HG03097 (cell line): ENCODE measurements at regions not wholly inside any gene's neighbourhood (a gene's known extent, or its start where the extent isn't known, plus 50 kb on each side); places are given as distances from the start of the nearest gene placed in this dataset.
"Not testable (repeated sequence)": the region's sequence is repeated elsewhere in the genome, so short reads cannot be mapped to it uniquely, and the experiment has no call there.

Source experiments
- ATAC-seq: cut with Tn5 transposase; IDR thresholded peaks from one replicate; pipeline ENCODE4 v1.9.1; 2021; ENCODE audit not compliant: unreplicated experiment, low FRiP score

DNA sequence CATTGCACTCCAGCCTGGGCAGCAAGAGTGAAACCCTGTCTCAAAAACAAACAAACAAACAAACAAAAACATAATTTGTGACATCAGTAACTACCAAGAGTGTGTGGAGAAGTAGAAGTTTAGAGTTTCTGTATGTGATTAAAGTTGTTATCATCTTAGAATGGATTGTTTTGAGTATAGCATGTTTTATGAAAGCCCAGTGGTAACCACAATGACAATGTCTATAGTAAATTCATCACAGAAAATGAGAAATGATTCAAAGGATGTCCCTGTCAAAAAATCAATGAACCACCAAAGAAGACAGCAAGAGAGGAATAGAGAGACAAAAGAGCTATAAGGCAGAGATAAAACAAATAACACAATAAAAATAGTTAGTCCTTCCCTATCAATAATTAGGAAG, 1299.2 kb downstream of the CNTNAP5 start:
- no peak for ATAC-seq

GRCh38 chr2:125330133-125330532, 1305.0 kb downstream of the CNTNAP5 start:
- no peak for ATAC-seq

DNA sequence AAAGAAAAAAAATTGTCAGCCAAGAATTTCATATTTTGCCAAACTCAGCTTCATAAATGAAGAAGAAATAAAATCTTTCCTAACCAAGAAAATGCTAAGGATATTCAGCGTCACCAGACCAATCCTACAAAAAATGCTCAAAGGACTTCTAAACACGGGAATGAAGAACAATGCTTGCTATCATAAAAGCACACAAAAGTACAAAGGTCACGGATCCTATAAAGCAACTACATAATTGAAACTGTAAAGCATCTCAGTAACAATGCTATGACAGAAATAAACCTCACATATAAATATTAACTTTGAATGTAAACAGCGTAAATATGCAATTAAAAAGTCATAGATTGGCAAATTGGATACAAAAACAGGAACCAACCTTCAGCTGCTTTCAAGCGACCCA, 1314.6 kb upstream of the GYPC start:
- no peak for ATAC-seq

GRCh38 chr2:125353542-125353941, 1302.4 kb upstream of the GYPC start:
- not testable (repeated sequence) for ATAC-seq

DNA sequence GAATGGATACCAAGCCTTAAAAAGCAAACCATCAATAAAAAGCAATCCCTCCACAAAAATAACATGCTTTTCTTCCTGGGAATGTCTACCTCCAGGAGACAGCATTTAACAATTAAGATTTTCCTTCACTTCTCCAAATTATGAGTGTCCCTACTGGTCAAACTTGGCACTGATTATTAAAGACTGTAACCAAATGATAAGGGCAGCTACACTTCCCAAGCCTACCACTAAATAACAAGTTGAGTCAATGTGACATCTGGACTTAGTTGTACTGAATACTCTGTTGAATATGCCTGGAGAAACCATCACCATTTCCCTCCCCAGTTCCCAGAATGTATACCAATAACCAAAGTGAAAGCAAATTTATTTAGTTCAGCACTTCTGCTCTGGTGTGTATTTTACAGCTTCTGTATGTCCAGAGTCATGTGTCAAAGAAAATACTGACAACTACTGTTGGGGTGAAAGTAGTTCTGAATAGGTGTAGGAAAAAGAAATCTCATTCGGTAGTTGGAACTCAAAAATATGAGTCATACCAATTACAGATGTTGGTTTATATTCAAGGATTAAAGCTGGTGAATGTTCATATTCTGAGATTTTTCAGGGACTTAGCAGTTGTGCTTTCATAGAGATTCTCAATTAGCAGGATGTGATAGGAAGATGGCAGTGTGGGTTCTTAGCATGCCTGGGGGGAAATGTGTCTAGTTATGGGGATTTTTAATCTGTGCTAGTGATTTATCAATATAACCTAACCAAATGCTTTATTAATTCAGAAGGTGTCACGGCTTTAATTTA, 1291.6 kb upstream of the GYPC start:
- no peak for ATAC-seq

DNA sequence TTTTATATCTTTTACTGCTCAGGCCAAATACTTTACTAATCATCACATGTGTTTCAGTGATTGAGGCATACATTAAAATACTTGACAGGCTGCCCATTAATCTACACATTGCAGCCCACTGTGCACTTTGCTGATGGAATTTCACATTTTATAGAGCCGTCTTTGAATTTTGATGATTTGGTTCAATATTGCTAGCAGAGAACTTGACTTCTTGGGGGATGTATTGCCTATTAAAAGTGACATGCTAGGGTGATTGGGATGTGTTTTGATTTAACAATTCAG, 1291.0 kb upstream of the GYPC start:
- ATAC-seq: no peak

- no peak for ATAC-seq
These were observed 1284.1 kb upstream of the GYPC start for GRCh38 chr2:125371867-125372266.

DNA sequence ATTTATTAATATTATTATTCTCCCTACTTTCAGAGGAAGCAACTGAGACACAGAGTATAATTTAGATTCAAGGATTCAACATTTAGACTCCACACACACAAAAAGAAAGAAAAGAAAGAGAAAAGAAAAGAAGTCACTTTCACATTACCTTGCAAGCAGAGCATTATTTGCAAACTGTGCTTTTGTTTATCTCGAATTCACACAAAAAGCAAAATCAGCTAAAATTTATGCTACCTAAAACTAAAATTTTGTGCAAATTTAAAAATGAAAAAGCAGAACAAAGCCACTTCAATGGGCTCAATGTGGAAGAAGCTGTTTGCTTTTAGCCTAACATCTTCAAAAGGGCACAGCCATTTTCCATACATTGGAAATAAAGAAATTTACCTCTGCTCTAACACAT, 1282.7 kb upstream of the GYPC start:
- ATAC-seq: no peak

GRCh38 chr2:125386074-125386473, 1269.9 kb upstream of the GYPC start:
- no peak for ATAC-seq

DNA sequence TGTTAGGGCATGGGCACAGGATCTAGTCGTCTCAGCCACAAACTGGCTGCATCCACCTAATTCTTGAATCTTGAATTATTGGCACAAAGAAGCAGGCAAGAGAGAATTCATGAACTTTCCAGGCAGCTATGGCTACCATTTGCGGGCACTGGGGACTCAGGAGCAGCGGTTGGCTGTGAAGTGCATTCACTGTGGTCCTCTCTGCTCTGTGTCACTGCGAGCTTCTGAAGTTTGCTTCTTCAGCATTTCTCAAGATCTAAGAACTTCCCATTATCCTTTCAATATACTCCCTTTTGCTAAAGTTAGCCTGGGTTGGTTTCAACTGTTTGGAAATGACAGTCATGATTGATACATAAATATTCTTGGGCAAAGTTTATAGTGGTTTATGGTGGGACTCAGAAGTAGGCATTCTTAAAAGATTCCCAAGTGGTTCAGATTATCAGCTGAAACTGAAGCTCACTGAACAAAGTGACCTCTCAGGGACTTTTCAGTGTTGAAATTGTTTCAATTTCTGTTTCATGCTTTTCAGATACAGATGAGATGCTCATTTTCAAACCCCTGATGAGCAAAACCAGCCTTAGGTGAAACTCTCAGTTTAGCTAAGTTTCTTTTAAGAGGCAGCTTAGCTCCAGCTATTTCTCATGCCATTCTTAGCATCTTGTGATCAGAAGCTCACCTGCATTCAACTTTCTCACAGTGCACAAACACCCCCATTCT, 1258.3 kb upstream of the GYPC start:
- peak; percentile 92 for ATAC-seq

GRCh38 chr2:125398738-125399524, 1257.0 kb upstream of the GYPC start:
- ATAC-seq: peak; percentile 42

- no peak for ATAC-seq
These were observed 1250.1 kb upstream of the GYPC start for GRCh38 chr2:125405816-125406215.

- ATAC-seq: no peak
These were observed 1247.0 kb upstream of the GYPC start for GRCh38 chr2:125408874-125409538.

GRCh38 chr2:125418483-125418882, 1237.5 kb upstream of the GYPC start:
- no peak for ATAC-seq

- ATAC-seq: not testable (repeated sequence)
These were observed 1233.7 kb upstream of the GYPC start for GRCh38 chr2:125422198-125422770.

GRCh38 chr2:125424266-125424785, 1231.6 kb upstream of the GYPC start:
- no peak for ATAC-seq

DNA sequence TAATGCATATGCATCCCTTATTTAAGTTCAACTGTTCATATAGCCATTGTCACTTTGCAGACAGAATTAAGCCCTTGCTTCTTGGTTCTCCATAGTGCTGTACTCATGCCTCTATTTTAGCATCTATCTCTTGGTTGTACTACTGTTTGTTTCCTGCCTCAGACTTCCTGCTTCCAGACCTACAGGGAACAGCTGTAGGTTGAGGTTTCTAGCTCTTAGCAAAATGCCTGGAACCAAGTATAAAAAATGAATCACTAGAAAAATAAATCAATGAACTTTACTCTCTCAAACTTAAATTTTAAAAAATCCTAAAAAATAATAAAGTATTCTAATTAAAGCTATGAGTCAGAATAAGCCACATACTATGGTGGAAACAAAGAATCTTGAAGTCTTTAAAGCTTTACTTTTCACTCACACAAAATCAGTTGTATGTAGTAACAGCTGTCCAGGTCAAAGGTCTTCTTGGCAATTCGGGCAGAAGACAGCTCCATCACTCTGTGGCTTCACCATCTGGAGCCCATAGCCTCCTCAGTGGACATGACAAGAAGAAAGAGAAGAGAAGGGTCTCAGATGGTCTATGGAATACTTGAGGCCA, 1228.1 kb upstream of the GYPC start:
- no peak for ATAC-seq

- no peak for ATAC-seq
These were observed 1211.9 kb upstream of the GYPC start for GRCh38 chr2:125444106-125444505.

- no peak for ATAC-seq
These were observed 1210.5 kb upstream of the GYPC start for GRCh38 chr2:125445495-125445894.

DNA sequence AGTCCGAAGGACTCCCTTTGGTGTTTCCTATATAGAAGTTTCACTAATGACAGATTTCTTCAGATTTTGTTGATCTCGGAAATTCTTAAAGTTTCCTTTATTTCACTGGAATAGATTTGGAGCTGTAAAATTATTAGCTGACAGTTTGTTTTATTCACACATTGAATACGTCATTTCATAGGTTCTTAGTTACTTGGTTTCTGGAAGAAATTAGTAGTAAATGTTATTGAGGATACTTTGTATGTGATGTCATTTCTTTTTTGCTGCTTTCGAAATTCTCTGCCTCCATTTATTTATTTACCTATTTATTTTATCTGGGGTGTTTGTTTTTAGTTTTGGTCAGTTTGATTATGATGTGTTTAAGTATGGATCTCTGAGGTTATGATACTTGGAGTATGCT, 1205.9 kb upstream of the GYPC start:
- no peak for ATAC-seq
